ENCODE measurements at regions not wholly inside any gene's neighbourhood (a gene's known extent, or its start where the extent isn't known, plus 50 kb on each side); places are given as distances from the start of the nearest gene placed in this dataset.

DNA sequence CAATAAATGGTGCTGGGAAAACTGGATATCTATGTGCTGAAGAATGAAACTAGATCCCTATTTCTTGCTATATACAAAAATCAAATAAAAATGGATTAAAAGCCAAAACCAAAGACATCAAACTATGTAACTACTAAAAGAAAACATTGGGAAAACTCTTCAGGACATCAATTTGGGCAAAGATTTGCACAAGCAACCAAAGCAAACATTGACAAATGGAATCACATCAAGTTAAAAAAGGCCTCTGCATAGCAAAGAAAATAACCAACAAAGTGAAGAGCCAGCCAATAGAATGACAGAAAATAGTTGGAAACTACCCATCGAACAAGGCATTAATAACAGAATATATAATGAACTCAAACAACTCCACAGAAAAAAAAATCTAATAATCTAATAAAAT lies 1495.3 kb downstream of the SI start:
- Histone ChIP-seq H3K36me3 (no peaks in the 10 kb centered on the region), H3K27me3 (no peaks in the 10 kb centered on the region), H3K4me3 (ENCODE audit: low read depth, low read length) (no peak overlapping the region), H3K4me1 (no peaks in the 10 kb centered on the region), H3K9me3 (no peaks in the 10 kb centered on the region)
- DNase-seq, result no peak
- TF ChIP-seq CTCF (IDR thresholded peaks at IDR 0.05; ENCODE audit: low read depth, low read length), result no peak

GRCh38 chr3:163577271-163577670 lies 1501.0 kb downstream of the SI start:
- no peak for TF ChIP-seq CTCF (IDR thresholded peaks at IDR 0.05; ENCODE audit: low read depth, low read length)
- no peak for DNase-seq
- no peaks in the 10 kb centered on the region for H3K36me3 ChIP-seq
- H3K27me3 ChIP-seq, result no peaks in the 10 kb centered on the region
- H3K4me1 ChIP-seq, result no peaks in the 10 kb centered on the region
- no peak overlapping the region for H3K4me3 ChIP-seq (ENCODE audit: low read depth, low read length)
- no peaks in the 10 kb centered on the region for H3K9me3 ChIP-seq

- Histone ChIP-seq H3K27me3 (no peaks in the 10 kb centered on the region), H3K4me1 (no peaks in the 10 kb centered on the region), H3K9me3 (no peaks in the 10 kb centered on the region), H3K36me3 (no peaks in the 10 kb centered on the region), H3K4me3 (ENCODE audit: low read depth, low read length) (no peak overlapping the region)
- no peak for DNase-seq
- no peak for TF ChIP-seq CTCF (IDR thresholded peaks at IDR 0.05; ENCODE audit: low read depth, low read length)
These were observed 1502.0 kb downstream of the SI start for GRCh38 chr3:163576314-163576713.

DNA sequence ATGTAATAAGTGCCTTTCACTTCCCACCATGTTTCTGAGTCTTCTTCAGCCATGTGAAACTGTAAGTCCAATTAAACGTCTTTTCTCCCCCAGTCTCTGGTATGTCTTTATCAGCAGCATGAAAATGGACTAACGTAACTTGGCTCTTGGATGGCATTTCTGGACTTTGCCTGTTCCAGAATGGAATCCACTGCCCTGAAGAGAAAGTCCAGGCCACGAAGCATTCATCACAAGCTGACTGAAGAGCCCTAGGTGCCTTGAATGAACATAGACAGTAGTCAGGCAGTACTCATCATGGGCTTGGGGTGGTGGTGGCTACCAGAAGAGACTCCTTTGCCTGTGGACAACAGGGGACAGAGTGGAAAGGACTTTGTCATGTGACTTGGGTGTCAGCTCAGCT lies 1505.0 kb downstream of the SI start:
- no peaks in the 10 kb centered on the region for H3K4me1 ChIP-seq
- no peak for DNase-seq
- TF ChIP-seq CTCF (IDR thresholded peaks at IDR 0.05; ENCODE audit: low read depth, low read length), result no peak
- no peaks in the 10 kb centered on the region for H3K27me3 ChIP-seq
- no peaks in the 10 kb centered on the region for H3K9me3 ChIP-seq
- H3K4me3 ChIP-seq (ENCODE audit: low read depth, low read length), result no peak overlapping the region
- H3K36me3 ChIP-seq, result no peaks in the 10 kb centered on the region

DNA sequence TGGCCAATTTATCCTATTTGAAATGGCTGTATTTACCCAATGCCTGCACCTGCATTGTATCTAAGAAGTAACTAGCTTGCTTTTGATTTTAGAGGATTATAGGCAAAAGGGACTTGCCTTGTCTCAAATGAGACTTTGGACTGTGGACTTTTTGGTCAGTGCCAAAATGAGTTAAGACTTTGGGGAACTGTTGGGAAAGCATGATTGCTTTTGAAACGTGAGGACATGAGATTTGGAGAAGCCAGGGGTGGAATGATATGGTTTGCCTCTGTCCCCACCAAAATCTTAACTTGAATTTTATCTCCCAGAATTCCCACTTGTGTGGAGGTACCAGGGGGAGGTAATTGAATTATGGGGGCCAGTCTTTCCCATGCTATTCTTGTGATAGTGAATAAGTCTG lies 1505.4 kb downstream of the SI start:
- H3K36me3 ChIP-seq, result no peaks in the 10 kb centered on the region
- TF ChIP-seq CTCF (IDR thresholded peaks at IDR 0.05; ENCODE audit: low read depth, low read length), result no peak
- no peak overlapping the region for H3K4me3 ChIP-seq (ENCODE audit: low read depth, low read length)
- no peaks in the 10 kb centered on the region for H3K27me3 ChIP-seq
- no peaks in the 10 kb centered on the region for H3K4me1 ChIP-seq
- H3K9me3 ChIP-seq, result no peaks in the 10 kb centered on the region
- DNase-seq, result no peak

DNA sequence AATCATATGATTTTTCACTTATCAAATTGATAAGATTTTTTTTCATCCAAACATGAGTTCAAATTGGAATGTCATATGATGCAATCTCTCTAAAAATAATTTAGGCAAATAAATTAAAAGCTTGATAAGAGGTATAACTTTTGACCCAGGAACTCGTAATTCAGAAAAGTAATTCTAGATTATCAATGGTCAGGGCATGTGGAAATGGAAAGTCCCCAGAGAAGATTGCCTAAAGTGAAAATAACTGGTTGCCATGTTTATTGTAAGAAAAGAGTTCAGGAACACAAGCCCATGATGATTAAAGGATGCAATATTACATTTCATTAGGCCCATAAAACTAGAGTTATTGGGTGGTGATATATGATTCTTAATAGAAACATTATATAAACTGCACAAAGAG lies 1514.8 kb downstream of the SI start:
- TF ChIP-seq CTCF (IDR thresholded peaks at IDR 0.05; ENCODE audit: low read depth, low read length), result no peak
- no peak for DNase-seq
- H3K9me3 ChIP-seq, result no peaks in the 10 kb centered on the region
- no peaks in the 10 kb centered on the region for H3K36me3 ChIP-seq
- H3K27me3 ChIP-seq, result no peaks in the 10 kb centered on the region
- H3K4me1 ChIP-seq, result no peaks in the 10 kb centered on the region
- no peak overlapping the region for H3K4me3 ChIP-seq (ENCODE audit: low read depth, low read length)

All from BE2C (cell line).